ENCODE measurements at regions not wholly inside any gene's neighbourhood (a gene's known extent, or its start where the extent isn't known, plus 50 kb on each side); places are given as distances from the start of the nearest gene placed in this dataset.

GRCh38 chr5:5613261-5613990, 190.9 kb downstream of the ICE1 start:
- no TSS peak for BruUV-seq (replicated peaks)
- Histone ChIP-seq H3K4me3 (ENCODE audit: low read depth, low read length, poor library complexity, severe bottlenecking) (no peak overlapping the region), H3K27ac (ENCODE audit: low read depth, low read length, poor library complexity, severe bottlenecking) (no peak overlapping the region), H3K27me3 (replicated peaks; ENCODE audit: insufficient read depth, low read depth, low read length, poor library complexity) (peaks cover 36% of the 10 kb centered on the region), H3K36me3 (ENCODE audit: insufficient read depth, low read length, poor library complexity, severe bottlenecking) (no peaks in the 10 kb centered on the region), H3K4me1 (ENCODE audit: insufficient read depth, low read length, poor library complexity, severe bottlenecking) (no peaks in the 10 kb centered on the region), H3K9me3 (ENCODE audit: low read depth, low read length, poor library complexity, severe bottlenecking) (no peaks in the 10 kb centered on the region)
- TF ChIP-seq CTCF (conservative IDR thresholded peaks at IDR 0.05; ENCODE audit: low read depth, low read length), result no peak
- TF ChIP-seq EZH2 (IDR thresholded peaks at IDR 0.05; ENCODE audit: borderline replicate concordance, low read depth, low read length, poor library complexity, severe bottlenecking), result no peak
- ChIA-PET POLR2A (ENCODE audit: low non-redundant PET) (no interaction called here), CTCF (no interaction called here)
- intact Hi-C loops (cut with micrococcal nuclease; ENCODE audit: unreplicated experiment), result no loop called here
- DNase-seq (ENCODE audit: low spot score), result no peak

GRCh38 chr5:5612096-5612495, 189.6 kb downstream of the ICE1 start:
- no peak for DNase-seq (ENCODE audit: low spot score)
- H3K4me3 ChIP-seq (ENCODE audit: low read depth, low read length, poor library complexity, severe bottlenecking), result no peak overlapping the region
- POLR2A ChIA-PET (ENCODE audit: low non-redundant PET), result no interaction called here
- CTCF ChIA-PET, result no interaction called here
- TF ChIP-seq EZH2 (IDR thresholded peaks at IDR 0.05; ENCODE audit: borderline replicate concordance, low read depth, low read length, poor library complexity, severe bottlenecking) (no peak), CTCF (conservative IDR thresholded peaks at IDR 0.05; ENCODE audit: low read depth, low read length) (no peak)
- H3K9me3 ChIP-seq (ENCODE audit: low read depth, low read length, poor library complexity, severe bottlenecking), result no peaks in the 10 kb centered on the region
- peaks cover 23% of the 10 kb centered on the region for H3K27me3 ChIP-seq (replicated peaks; ENCODE audit: insufficient read depth, low read depth, low read length, poor library complexity)
- BruUV-seq (replicated peaks), result no TSS peak
- H3K36me3 ChIP-seq (ENCODE audit: insufficient read depth, low read length, poor library complexity, severe bottlenecking), result no peaks in the 10 kb centered on the region
- intact Hi-C loops (cut with micrococcal nuclease; ENCODE audit: unreplicated experiment), result no loop called here
- H3K4me1 ChIP-seq (ENCODE audit: insufficient read depth, low read length, poor library complexity, severe bottlenecking), result no peaks in the 10 kb centered on the region
- no peak overlapping the region for H3K27ac ChIP-seq (ENCODE audit: low read depth, low read length, poor library complexity, severe bottlenecking)

GRCh38 chr5:5609935-5610334, 187.5 kb downstream of the ICE1 start:
- no TSS peak for BruUV-seq (replicated peaks)
- H3K9me3 ChIP-seq (ENCODE audit: low read depth, low read length, poor library complexity, severe bottlenecking), result no peaks in the 10 kb centered on the region
- H3K4me1 ChIP-seq (ENCODE audit: insufficient read depth, low read length, poor library complexity, severe bottlenecking), result no peaks in the 10 kb centered on the region
- no peak overlapping the region for H3K4me3 ChIP-seq (ENCODE audit: low read depth, low read length, poor library complexity, severe bottlenecking)
- TF ChIP-seq EZH2 (IDR thresholded peaks at IDR 0.05; ENCODE audit: borderline replicate concordance, low read depth, low read length, poor library complexity, severe bottlenecking) (no peak), CTCF (conservative IDR thresholded peaks at IDR 0.05; ENCODE audit: low read depth, low read length) (no peak)
- ChIA-PET POLR2A (ENCODE audit: low non-redundant PET) (no interaction called here), CTCF (no interaction called here)
- no peak overlapping the region for H3K27ac ChIP-seq (ENCODE audit: low read depth, low read length, poor library complexity, severe bottlenecking)
- no peak for DNase-seq (ENCODE audit: low spot score)
- no peaks in the 10 kb centered on the region for H3K36me3 ChIP-seq (ENCODE audit: insufficient read depth, low read length, poor library complexity, severe bottlenecking)
- peaks cover 6% of the 10 kb centered on the region for H3K27me3 ChIP-seq (replicated peaks; ENCODE audit: insufficient read depth, low read depth, low read length, poor library complexity)
- intact Hi-C loops (cut with micrococcal nuclease; ENCODE audit: unreplicated experiment), result no loop called here
